ENCODE measurements at regions not wholly inside any gene's neighbourhood (a gene's known extent, or its start where the extent isn't known, plus 50 kb on each side); places are given as distances from the start of the nearest gene placed in this dataset.

DNA sequence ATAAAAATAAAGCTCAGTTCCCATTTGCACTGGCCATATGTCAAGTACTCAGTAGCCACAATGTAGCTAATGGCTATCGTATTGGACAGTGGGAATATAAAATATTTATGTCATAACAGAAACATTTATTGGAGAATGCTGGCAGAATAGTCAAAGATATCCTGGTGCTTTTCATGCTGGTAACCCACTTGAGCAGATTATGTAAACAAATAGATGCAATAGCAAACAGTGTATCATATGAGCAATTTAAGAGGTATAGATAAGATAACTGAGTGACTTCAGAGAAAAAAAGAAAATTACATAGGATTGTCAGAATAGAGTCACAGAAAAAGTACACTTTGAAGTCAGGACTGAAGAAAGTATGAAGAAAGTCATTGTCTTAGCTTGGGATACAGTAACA is 426.6 kb downstream of the NDFIP2 start:
- TF ChIP-seq GATA3 (IDR thresholded peaks at IDR 0.05; ENCODE audit: low read depth, low read length): no peak
- no peak for TF ChIP-seq GATA2 (IDR thresholded peaks at IDR 0.05; ENCODE audit: low read depth, low read length)
